HG02870 (cell line): ENCODE measurements at regions not wholly inside any gene's neighbourhood (a gene's known extent, or its start where the extent isn't known, plus 50 kb on each side); places are given as distances from the start of the nearest gene placed in this dataset.

ENCODE experiments used
- ATAC-seq: cut with Tn5 transposase; IDR thresholded peaks from one replicate; pipeline ENCODE4 v1.9.1; 2021; ENCODE audit warnings: mild to moderate bottlenecking, moderate library complexity; ENCODE audit not compliant: unreplicated experiment

- no peak for ATAC-seq
Observed at GRCh38 chr11:119860561-119861094, 131.6 kb upstream of the NECTIN1 start.

DNA sequence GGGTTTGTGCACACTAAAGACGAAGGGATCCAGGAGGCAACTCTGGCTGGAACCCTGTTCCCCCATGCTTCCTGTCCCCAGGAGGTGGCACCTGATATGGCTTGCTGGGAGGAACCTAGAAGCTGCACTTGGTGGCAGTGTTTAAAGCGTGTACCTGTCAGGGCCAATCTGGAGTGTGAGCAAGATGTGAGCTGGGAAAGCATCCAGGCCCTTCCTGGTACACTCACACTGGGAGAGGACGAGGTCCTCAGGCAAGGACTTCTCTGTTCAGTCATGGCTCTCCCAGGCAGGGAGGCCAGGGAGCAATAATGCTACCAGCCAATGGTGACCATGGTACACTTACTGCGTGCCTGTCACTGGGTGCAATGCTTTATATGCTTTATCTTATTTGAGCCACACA, 130.7 kb upstream of the NECTIN1 start:
- no peak for ATAC-seq

DNA sequence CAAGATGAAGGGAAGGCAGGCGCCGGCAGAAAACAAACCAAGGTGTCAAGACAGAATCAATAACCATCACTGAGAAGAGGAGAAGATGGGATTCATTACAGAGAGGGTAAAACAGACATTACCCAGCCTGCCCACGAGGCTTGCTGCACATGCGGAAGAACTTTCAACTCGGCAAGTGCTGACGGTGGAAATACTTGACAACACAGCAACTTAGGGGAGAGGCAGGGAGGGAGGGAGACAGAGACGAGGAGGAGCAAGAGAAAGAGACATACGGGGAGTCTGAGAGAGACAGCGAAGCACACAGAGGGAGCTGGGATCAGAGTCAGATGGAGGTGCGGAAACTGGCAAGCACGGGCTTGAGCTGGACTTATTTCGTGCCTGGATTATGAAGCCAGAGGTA, 129.3 kb upstream of the NECTIN1 start:
- ATAC-seq: no peak

- no peak for ATAC-seq
Observed at GRCh38 chr11:119856681-119857485, 127.9 kb upstream of the NECTIN1 start.

GRCh38 chr11:119855066-119855465, 126.1 kb upstream of the NECTIN1 start:
- ATAC-seq: no peak

GRCh38 chr11:119854521-119854920, 125.5 kb upstream of the NECTIN1 start:
- no peak for ATAC-seq

DNA sequence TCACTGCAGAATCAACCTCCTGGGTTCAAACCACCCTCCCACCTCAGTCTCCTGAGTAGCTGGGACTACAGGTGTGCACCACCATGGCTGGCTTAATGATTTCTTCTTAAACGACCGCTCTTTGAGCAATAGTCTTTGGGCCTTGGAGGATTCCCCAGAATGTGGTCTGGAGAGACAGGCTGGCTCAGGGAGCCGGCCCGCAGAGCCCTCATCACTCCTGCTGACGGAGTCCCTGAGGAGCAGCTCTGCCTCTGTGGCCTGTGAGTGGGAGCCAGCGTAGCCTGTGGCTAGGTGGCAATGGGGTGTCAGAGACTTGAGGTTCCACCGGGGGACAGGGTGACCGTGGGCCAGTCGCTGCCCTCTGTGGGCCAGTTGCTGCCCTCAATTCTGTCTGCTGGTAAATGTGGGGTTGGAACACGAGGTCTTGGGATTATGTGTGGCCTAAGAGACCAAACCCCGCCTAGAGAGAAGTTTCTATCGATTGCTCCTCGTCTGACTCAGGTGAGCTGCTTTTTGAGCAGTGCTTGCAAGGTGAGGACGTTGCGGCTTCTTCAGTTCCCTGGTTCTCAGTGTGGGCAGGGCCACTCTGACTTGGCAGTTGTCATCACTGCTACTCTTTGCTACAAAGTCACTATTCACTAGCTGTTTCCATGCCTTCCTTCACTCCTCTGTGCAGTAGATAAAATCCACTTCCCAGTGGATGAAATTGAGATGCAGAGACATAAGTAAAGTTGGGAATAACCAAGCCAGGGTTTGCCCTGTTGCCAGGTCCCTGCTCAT, 124.8 kb upstream of the NECTIN1 start:
- no peak for ATAC-seq

- ATAC-seq: no peak
Observed at GRCh38 chr11:119852741-119853140, 123.7 kb upstream of the NECTIN1 start.

DNA sequence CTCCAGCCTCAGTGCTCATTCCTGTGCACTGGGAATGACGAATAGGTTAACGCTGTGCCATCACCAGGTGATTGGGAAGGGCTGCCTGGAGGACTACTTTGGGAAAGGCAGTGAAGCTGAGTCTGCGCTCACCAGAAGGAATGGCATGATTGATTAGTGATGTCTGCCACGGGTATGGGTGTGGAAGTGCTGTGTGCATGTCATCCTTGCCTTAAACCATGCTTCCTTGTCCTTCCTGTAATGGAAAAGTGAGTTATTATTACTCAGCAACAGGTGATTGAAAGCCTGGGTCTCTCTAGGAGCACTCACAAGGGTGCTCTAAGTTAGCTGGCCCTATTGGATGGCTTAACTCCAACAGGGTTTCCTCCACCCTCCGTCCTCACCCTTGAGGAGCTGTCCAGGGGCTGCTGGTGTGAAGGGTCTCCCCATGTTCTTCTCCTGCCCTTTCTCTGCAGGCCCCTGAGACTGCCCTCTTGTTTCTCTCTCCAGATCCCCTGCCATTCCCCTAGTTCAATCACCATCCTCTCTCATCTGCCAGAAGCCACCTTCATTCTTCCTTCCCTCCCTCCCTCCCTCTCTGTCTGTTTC, 121.9 kb upstream of the NECTIN1 start:
- no peak for ATAC-seq

GRCh38 chr11:119849872-119850271, 120.9 kb upstream of the NECTIN1 start:
- ATAC-seq: no peak

- ATAC-seq: no peak
Observed at GRCh38 chr11:119847853-119848252, 118.9 kb upstream of the NECTIN1 start.

GRCh38 chr11:119846374-119846773, 117.4 kb upstream of the NECTIN1 start:
- no peak for ATAC-seq

- ATAC-seq: no peak
Observed at GRCh38 chr11:119845756-119846155, 116.8 kb upstream of the NECTIN1 start.

- no peak for ATAC-seq
Observed at GRCh38 chr11:119845305-119845704, 116.3 kb upstream of the NECTIN1 start.

GRCh38 chr11:119844808-119845207, 115.8 kb upstream of the NECTIN1 start:
- no peak for ATAC-seq

DNA sequence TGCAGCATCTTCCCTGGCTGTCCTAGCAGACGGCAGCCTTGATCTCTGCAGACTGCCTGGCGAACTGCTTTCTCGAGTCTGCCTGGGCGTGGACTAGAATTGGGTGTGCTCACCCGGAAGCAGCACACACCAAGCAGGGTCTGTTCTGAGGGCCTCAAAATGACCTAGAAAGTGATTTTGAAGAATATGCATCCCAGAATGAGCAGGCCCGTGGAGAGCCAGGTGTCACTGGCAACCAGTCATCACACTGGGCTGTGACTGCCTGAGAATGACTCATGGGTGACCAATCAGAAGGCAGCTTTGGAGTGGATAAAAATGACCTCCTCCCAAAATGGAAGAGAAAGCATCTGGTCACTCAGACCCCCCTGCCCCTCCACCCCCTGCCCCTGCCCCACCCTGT, 114.9 kb upstream of the NECTIN1 start:
- ATAC-seq: no peak

- ATAC-seq: no peak
Observed at GRCh38 chr11:119842731-119843130, 113.7 kb upstream of the NECTIN1 start.

- ATAC-seq: no peak
Observed at GRCh38 chr11:119839476-119840133, 110.6 kb upstream of the NECTIN1 start.

GRCh38 chr11:119835753-119836152, 106.8 kb upstream of the NECTIN1 start:
- no peak for ATAC-seq

- no peak for ATAC-seq
Observed at GRCh38 chr11:119832202-119832935, 103.4 kb upstream of the NECTIN1 start.
